GM12873 (cell line): ENCODE measurements at regions not wholly inside any gene's neighbourhood (a gene's known extent, or its start where the extent isn't known, plus 50 kb on each side); places are given as distances from the start of the nearest gene placed in this dataset.

Experiments
- TF ChIP-seq, protein P1 (sequence below): IDR thresholded peaks from 2 replicates; pipeline ENCODE4 v1.5.1; 2012; ENCODE audit warnings: low read depth, mild to moderate bottlenecking, moderate library complexity, low read length, control low read depth; ENCODE audit not compliant: insufficient read depth; ENCODE audit errors: missing control alignments

DNA sequence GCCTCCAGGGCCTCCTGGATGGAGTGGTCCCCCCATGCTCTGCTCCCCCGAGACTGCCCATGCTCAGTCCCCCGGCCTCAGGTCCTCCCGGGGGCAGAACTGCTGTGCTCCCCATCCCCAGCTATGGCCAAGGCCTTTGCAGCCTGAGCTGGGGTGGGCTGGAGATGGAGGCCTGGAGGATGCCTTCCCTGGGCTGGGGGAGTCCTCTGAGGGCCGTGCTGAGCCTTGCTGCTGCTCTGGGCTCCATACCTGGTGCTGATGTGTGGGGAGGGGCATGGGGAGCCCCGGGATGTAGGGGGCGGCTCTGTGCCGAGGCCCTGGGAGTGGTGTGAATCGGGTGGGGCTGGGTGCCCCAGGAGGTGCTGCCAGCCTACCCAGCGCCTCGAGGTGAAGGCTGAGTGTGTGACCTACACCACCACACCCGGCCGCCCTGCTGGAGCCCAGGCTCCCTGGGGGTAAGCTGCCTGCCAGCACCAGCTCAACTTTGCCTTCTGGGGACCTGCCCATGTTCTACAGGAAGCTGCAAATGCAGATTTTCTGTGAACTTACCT lies 109.5 kb downstream of the UNCX start:
- TF ChIP-seq, protein P1, sequence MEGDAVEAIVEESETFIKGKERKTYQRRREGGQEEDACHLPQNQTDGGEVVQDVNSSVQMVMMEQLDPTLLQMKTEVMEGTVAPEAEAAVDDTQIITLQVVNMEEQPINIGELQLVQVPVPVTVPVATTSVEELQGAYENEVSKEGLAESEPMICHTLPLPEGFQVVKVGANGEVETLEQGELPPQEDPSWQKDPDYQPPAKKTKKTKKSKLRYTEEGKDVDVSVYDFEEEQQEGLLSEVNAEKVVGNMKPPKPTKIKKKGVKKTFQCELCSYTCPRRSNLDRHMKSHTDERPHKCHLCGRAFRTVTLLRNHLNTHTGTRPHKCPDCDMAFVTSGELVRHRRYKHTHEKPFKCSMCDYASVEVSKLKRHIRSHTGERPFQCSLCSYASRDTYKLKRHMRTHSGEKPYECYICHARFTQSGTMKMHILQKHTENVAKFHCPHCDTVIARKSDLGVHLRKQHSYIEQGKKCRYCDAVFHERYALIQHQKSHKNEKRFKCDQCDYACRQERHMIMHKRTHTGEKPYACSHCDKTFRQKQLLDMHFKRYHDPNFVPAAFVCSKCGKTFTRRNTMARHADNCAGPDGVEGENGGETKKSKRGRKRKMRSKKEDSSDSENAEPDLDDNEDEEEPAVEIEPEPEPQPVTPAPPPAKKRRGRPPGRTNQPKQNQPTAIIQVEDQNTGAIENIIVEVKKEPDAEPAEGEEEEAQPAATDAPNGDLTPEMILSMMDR: no peak

DNA sequence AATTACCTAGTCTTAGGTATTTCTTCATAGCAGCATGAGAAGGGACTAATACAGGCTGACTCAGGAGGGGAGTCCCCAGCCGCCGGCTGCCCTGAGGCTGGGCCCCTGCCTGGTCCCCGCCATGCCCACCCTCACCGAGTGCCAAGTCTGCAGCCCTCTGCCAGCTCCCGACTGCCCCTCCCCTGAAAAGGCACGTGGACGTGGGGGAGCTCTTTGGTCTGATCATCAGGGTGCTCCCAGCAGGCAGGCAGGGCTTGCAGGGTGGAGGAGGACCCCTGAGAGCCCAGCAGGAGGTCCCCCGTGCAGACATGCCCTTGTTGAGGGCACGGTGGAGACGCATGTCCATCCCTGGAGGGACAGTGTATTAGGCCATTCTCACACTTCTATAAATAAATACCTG lies 110.9 kb downstream of the UNCX start:
- TF ChIP-seq, protein P1: no peak

DNA sequence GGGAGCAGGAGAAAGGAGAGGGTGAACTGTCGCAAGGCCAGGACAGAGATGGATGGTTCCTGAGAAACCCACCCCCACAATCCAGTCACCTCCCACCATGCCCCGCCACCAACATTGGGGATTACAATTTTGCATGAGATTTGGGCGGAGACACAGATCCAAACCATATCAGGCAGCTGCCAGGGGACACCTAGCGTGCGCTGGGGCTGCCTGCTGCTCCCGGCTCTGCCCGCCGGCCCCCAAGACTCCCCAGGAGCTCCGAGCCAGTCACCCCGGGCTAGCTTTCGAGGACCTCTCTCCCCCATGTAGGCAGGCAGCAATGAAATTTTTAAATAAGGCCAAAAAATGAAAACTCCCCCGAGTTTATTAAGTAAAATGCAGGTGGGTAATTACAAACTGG lies 111.7 kb downstream of the UNCX start:
- TF ChIP-seq, protein P1: no peak

DNA sequence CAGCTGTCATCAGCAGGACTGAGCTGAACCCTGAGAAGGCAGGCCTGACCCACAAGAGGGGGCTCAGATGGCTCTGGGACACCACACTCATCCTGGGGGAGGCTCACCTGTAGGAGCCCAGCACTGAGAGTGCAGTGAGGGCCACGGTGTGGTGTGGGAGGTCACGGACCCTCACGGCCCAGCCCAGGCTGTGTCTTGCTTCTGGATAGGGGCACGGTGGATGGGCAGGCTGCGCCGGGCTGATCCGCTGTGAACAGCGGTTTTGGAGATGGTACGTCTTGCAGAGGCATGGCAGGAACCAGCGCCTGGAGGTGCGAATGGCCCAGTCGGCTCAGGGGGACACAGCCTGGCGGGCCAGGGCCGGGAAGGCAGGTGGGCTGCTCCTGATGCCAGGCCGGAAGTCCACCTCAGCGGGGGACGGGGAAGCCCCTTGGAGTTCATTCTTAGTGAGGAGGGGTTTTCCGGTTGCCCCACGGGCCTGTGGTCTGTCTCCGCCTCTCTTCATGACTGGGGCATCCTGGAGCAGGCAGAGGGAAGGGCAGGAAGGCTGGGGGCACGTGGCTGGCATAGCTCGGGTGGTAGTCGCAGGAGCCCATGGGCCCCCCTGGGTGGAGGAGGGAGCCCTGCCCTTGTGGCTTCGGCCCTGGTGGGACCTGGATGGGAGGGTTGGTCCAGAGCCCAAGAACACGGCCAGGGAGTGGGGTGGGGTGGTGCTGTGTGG lies 112.5 kb downstream of the UNCX start:
- TF ChIP-seq, protein P1: no peak

- TF ChIP-seq, protein P1: no peak
These were observed 113.2 kb downstream of the MICALL2 start for GRCh38 chr7:1345796-1346755.

DNA sequence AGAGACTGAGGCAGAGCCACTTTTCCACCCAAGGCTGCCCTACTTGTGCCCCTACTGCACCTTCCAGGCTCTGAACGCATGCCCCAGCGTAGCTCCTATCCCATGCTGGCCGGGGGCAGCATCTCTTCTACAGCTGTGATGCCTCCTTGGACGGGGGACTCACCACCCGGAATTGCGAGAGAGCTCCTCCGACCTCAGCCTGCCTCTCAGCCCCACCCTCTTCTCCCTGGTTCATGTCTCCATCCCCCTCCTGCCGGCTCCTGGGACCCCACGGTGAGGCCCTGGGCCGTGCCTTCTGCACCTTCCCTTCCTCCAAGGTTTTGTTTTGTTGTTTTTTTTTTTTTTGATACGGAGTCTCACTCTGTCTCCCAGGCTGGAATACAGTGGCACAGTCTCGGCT lies 112.4 kb downstream of the MICALL2 start:
- TF ChIP-seq, protein P1: no peak
